Chondrocyte (in vitro differentiated cells): ENCODE measurements at regions not wholly inside any gene's neighbourhood (a gene's known extent, or its start where the extent isn't known, plus 50 kb on each side); places are given as distances from the start of the nearest gene placed in this dataset.

Experiments used
- DNase-seq: peaks from one replicate; pipeline ENCODE4 v3.0.0; 2021; ENCODE audit warnings: mixed read lengths, low spot score
- H3K27ac Mint-ChIP-seq: one replicate; pipeline ENCODE4 v1.8.0; 2021; ENCODE audit warnings: mild to moderate bottlenecking, moderate library complexity, mixed read lengths; ENCODE audit not compliant: unreplicated experiment
- H3K27me3 Mint-ChIP-seq: 2 replicates; pipeline ENCODE4 v1.8.0; 2021; ENCODE audit warnings: low read depth, mixed read lengths
- H3K36me3 Mint-ChIP-seq: 2 replicates; pipeline ENCODE4 v1.8.0; 2021; ENCODE audit warnings: low read depth, mixed read lengths
- H3K4me1 Mint-ChIP-seq: 2 replicates; pipeline ENCODE4 v1.8.0; 2021; ENCODE audit warnings: low read depth, mild to moderate bottlenecking, mixed read lengths
- H3K4me3 Mint-ChIP-seq: one replicate; pipeline ENCODE4 v1.8.0; 2021; ENCODE audit warnings: mild to moderate bottlenecking, moderate library complexity, mixed read lengths; ENCODE audit not compliant: unreplicated experiment
- H3K9me3 Mint-ChIP-seq: 2 replicates; pipeline ENCODE4 v1.8.0; 2021; ENCODE audit warnings: low read depth, mixed read lengths
- TF ChIP-seq, protein P1 (sequence below): fragments of 200-600 bp; sonication (generic); IDR thresholded peaks from 2 replicates; pipeline ENCODE4 v1.5.0; 2021; ENCODE audit warnings: antibody characterized with exemption, mild to moderate bottlenecking, moderate library complexity

DNA sequence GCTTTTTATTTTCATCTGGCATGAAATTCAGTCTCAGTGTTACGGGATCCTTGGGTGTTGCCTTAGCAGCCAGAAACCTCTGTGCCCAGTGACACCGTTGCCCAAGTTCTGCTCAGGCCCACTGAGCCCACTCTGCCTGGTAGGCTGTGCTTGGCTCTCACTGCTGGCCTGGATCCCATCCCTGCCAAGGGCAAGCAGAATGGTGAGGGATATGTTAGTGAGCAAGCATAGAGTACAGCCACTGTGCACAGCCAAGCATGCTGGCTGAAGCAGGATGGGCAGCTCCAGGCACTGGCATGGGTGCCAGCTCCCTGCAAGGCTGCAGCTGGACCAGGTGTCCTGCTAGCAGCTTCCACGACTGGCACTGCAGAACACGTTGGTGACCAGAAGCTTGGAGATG lies 194.7 kb upstream of the TFPI start:
- Mint-ChIP-seq H3K9me3 (peaks cover 10% of the 10 kb centered on the region), H3K4me1 (no peaks in the 10 kb centered on the region), H3K36me3 (no peaks in the 10 kb centered on the region), H3K27ac (no peak overlapping the region), H3K4me3 (no peak overlapping the region), H3K27me3 (peaks cover 6% of the 10 kb centered on the region)
- DNase-seq, result peak; percentile 49
- TF ChIP-seq, protein P1, sequence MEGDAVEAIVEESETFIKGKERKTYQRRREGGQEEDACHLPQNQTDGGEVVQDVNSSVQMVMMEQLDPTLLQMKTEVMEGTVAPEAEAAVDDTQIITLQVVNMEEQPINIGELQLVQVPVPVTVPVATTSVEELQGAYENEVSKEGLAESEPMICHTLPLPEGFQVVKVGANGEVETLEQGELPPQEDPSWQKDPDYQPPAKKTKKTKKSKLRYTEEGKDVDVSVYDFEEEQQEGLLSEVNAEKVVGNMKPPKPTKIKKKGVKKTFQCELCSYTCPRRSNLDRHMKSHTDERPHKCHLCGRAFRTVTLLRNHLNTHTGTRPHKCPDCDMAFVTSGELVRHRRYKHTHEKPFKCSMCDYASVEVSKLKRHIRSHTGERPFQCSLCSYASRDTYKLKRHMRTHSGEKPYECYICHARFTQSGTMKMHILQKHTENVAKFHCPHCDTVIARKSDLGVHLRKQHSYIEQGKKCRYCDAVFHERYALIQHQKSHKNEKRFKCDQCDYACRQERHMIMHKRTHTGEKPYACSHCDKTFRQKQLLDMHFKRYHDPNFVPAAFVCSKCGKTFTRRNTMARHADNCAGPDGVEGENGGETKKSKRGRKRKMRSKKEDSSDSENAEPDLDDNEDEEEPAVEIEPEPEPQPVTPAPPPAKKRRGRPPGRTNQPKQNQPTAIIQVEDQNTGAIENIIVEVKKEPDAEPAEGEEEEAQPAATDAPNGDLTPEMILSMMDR, result no peak

DNA sequence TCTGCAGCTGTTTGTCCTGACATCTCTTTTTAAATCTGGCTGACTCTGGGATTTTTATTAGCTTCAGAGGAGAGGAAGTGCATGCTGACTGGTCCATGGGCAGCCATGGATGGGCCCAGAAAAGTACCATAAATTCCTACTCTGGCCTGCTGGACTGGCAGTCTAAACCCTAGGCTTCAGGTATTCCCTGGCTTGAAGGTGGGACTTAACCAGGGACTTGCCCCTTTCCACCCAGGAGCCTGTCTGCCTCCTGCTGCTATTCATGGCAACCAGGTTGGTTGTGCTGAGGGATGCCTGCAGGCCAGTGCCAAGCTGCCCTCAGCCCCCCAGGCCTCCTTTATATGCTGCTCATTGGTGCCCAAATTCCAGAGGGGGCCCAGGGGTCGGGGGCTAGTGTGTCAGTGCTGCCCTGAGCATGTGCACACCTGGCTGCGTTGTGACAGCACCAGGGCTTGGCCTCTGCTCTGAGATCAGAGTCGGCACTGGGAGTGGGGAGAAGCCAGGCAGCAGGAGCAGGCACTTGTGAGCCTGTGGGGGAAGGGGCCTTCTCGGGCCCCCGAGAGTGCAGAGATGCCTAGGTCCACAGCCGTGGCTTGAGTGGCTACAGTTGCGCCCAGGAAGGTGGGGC lies 195.7 kb upstream of the TFPI start:
- Mint-ChIP-seq H3K4me1 (no peaks in the 10 kb centered on the region), H3K4me3 (no peak overlapping the region), H3K27me3 (peaks cover 6% of the 10 kb centered on the region), H3K27ac (no peak overlapping the region), H3K36me3 (no peaks in the 10 kb centered on the region), H3K9me3 (peaks cover 10% of the 10 kb centered on the region)
- TF ChIP-seq, protein P1, result no peak
- peak; percentile 67 for DNase-seq

DNA sequence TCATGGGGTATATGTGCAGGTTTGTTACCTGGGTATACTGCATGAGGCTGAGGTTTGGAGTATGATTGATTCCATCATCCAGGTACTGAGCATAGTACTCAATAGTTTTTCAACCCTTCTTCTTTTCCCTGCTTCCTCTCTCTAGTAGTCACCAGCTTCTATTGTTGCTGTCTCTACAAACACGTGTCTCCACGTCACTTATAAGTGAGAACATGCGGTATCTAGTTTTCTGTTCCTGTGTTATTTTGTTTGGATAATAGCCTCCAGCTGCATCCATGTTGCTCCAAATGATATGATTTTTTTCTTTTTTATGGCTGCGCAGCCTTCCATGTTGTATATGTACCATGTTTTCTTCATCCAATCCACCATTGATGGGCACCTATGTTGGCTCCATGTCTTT lies 214.8 kb upstream of the TFPI start:
- no peak overlapping the region for H3K4me3 Mint-ChIP-seq
- peaks cover 2% of the 10 kb centered on the region for H3K27me3 Mint-ChIP-seq
- peaks cover 1% of the 10 kb centered on the region for H3K36me3 Mint-ChIP-seq
- no peaks in the 10 kb centered on the region for H3K9me3 Mint-ChIP-seq
- no peaks in the 10 kb centered on the region for H3K4me1 Mint-ChIP-seq
- no peak overlapping the region for H3K27ac Mint-ChIP-seq
- no peak for DNase-seq
- TF ChIP-seq, protein P1, result no peak

DNA sequence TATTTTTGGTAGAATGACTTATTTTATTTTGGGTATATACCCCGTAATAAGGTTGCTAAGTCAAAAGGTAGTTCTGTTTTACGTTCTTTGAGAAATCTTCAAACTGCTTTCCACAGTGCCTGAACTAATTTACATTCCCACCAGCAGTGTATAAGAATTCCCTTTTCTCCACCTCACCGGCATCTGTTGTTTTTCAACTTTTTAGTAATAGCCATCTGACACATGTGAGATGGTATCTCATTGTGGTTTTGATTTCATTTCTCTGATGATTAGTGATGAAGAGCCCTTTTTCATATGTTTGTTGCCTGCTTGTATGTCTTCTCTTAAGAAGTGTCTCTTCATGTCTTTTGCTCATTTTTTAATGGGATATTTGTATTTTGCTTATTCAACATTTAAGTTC lies 215.2 kb upstream of the TFPI start:
- Mint-ChIP-seq H3K4me3 (no peak overlapping the region), H3K27me3 (peaks cover 2% of the 10 kb centered on the region), H3K36me3 (peaks cover 1% of the 10 kb centered on the region), H3K27ac (no peak overlapping the region), H3K4me1 (peaks cover 2% of the 10 kb centered on the region), H3K9me3 (no peaks in the 10 kb centered on the region)
- DNase-seq, result no peak
- TF ChIP-seq, protein P1, result no peak

DNA sequence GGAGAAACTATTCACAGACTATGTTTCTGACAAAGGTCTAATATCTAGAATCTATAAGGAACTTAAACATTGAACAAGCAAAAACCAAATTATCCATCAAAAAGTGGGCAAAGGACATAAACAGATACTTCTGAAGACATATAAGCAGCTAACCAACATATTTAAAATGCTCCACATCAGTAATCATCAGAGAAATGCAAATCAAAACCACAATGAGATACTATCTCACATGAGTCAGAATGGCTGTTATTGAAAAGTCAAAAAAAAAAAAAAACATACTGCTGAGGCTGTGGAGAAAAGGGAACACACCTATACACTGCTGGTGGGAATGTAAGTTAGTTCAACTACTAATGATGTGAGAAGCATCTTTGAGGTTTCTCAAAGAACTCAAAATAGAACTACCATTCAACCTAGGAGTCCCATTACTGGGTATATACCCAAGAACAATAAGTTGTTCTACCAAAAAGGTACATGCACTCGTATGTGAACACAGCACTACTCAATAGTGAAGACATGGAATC lies 220.4 kb upstream of the TFPI start:
- Mint-ChIP-seq H3K36me3 (peaks cover 1% of the 10 kb centered on the region), H3K4me3 (no peak overlapping the region), H3K9me3 (no peaks in the 10 kb centered on the region), H3K27me3 (no peaks in the 10 kb centered on the region), H3K4me1 (peaks cover 4% of the 10 kb centered on the region), H3K27ac (no peak overlapping the region)
- TF ChIP-seq, protein P1, result no peak
- DNase-seq, result no peak
